ENCODE measurements at regions not wholly inside any gene's neighbourhood (a gene's known extent, or its start where the extent isn't known, plus 50 kb on each side); places are given as distances from the start of the nearest gene placed in this dataset.

- TF ChIP-seq, protein P1, sequence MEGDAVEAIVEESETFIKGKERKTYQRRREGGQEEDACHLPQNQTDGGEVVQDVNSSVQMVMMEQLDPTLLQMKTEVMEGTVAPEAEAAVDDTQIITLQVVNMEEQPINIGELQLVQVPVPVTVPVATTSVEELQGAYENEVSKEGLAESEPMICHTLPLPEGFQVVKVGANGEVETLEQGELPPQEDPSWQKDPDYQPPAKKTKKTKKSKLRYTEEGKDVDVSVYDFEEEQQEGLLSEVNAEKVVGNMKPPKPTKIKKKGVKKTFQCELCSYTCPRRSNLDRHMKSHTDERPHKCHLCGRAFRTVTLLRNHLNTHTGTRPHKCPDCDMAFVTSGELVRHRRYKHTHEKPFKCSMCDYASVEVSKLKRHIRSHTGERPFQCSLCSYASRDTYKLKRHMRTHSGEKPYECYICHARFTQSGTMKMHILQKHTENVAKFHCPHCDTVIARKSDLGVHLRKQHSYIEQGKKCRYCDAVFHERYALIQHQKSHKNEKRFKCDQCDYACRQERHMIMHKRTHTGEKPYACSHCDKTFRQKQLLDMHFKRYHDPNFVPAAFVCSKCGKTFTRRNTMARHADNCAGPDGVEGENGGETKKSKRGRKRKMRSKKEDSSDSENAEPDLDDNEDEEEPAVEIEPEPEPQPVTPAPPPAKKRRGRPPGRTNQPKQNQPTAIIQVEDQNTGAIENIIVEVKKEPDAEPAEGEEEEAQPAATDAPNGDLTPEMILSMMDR (conservative IDR thresholded peaks at IDR 0.05; ENCODE audit: low read length), result no peak
- no peak for TF ChIP-seq EZH2phosphoT487 (IDR thresholded peaks at IDR 0.05; ENCODE audit: borderline replicate concordance)
Measured at GRCh38 chr3:147195887-147196286, 210.5 kb downstream of the ZIC4 start.
